GM21390 (cell line): ENCODE measurements at regions not wholly inside any gene's neighbourhood (a gene's known extent, or its start where the extent isn't known, plus 50 kb on each side); places are given as distances from the start of the nearest gene placed in this dataset.

ENCODE experiments used
- ATAC-seq: cut with Tn5 transposase; IDR thresholded peaks from one replicate; pipeline ENCODE4 v1.9.1; 2021; ENCODE audit not compliant: unreplicated experiment

DNA sequence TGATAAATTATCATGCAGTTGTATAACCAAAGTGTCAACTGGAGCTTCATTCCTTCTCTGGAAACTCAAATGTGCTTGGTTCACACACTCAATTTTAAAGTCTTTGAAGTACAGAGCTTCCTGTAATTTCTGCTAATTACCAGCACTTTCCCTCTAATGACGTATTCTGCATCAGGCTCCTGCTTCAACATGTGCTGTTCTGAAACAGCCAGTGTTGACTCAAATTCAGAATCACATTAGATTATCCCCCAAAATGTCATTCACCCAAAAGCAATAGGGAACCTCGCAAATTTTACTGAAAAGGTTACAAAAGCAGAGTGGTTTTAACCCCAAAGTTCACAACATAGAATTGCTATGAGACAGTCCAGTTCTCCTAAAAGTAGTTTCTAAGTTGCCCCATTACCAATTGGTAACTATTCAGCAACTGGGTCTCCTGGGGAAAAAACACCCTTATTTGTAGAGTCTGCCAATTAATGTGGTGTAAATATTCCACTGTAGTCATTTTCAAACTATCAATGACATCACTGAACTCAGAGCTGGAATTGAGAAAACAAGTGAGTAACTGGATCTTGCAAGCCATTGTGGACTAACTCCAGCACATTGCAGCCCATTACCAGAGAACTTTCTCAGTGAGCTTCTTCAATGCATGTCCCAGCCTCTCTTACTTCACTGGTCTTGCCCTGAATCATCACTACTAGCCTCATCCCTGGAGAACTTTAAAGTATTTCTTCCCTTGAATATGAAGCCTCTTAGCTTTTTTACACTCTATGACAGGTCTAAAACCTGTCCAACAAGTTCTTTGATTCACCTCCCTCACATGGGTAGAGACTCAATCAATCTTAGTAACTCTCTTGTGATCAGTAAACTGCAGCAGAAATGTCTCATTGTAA lies 955.4 kb downstream of the EFNB2 start:
- no peak for ATAC-seq

DNA sequence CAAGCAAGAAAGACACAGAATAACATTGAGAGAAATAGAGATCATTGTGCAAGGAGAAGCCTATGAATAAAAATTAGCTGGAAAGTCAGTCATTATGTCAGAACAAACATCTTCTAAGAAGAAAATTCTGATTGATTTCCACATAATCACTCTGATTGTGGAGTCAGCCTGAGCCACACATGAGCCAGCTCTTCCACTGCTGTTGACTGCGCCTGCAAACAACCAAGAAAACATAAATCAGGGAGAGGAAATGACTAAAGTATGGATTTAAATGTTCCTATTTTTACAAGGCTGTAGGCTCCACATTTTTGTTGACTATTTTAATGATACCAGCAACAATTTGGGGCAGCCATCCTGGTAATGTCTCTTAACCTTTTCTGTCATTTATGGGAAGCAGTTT lies 962.3 kb downstream of the EFNB2 start:
- no peak for ATAC-seq

DNA sequence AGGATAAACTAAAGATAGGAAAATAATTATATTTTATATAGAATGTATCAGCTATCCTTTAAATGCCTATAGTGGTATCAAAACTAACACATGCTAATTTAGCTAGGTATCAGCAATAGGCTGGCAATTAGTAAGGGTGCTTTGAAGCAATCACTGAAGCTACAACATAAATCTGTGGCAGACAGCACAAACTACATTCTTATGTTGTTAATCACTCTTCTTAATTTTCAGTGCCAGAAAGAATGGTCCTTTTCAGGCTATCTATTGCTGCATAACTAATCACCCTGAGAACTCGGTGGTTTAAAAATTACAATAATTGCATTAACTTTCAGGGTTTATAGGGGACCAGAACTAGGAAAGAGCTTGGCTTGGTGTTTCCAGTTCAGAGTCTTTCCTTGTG lies 963.1 kb downstream of the EFNB2 start:
- no peak for ATAC-seq

DNA sequence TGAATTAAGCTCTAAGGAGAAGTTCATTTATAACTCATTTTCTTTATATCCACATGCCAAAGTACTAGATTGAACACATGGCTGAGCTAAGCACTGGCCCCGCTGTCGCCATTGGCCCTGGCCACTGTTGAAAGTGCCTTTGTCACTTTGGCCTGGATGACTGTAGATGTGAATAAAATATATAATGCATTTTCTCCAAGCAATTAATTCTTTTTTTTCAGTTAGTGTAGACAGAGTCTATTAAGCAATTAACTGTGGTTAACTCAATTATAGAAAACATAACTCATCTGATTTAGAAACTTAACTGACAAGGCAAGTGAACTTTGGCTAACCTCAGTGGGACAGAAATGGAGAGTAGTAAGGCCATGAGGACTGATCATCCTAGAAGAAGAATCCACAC lies 965.6 kb downstream of the EFNB2 start:
- ATAC-seq, result no peak

DNA sequence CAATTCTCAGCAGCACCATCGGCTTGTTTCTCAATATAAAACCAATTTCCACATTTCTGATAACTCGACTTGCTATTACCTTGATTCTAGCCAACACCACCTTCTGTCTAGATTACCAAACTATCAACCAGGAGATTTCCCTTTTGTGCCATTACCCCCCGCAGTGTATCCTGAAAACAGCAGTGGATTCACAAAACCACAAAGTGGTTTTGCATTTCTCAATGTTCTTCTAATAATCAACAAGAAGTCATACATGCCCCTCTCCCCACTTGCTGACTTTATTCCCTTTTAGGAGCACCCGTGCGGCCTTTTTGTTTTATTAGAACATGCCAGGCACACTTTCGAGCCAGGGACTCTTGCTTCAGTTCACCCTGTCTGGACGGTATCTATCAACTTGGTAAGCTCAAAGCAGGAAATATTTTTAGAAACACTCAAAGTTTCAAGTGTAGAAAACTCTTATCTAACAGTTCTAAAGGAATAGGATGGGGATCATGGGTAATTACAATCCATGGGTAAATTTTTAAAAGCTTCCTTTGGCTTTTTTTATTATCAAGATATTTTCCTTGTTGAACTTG lies 967.4 kb downstream of the EFNB2 start:
- no peak for ATAC-seq

DNA sequence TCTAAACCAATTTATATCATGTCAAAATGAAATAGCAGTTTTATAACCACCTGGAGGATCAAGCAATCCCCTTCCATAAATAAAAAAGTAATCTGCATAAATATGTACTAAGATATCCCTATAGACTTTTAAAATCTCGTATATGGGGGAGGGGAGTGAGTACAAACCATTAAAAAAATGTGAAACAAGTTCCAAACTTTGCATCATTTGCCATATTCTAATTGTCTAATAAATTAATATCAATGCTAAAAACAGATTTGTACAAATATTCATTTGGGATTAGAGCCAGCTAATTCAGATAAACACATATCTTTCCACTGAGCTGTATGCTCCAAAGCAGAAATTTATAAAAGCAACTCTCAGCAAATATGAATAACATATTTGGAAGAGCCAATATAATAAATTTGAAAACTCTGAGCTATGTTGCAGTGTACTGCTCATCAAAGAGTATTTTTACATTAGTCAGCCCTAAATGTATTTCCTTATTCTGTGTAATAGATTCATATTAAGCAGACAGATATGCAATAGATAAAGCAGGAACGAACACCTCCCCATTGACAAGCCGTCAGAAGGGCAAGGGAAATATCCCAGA lies 970.2 kb downstream of the EFNB2 start:
- no peak for ATAC-seq

DNA sequence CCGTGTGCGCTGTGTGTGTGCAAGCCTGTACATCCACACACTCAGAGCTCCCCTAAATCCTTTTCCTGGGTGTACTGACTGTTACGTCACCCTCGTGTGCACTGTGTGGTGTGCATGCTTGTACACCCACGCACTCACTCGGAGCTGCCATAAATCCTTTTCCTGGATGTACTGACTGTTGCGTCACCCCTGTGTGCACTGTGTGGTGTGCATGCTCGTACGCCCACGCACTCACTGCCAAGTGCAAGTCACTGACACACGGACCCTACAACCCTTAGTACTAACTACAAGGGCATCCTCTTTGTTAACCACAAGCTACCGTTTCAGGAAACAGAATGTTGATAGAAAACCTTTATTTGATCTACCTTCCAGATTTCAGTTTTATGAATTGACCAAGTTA lies 983.4 kb downstream of the EFNB2 start:
- no peak for ATAC-seq

DNA sequence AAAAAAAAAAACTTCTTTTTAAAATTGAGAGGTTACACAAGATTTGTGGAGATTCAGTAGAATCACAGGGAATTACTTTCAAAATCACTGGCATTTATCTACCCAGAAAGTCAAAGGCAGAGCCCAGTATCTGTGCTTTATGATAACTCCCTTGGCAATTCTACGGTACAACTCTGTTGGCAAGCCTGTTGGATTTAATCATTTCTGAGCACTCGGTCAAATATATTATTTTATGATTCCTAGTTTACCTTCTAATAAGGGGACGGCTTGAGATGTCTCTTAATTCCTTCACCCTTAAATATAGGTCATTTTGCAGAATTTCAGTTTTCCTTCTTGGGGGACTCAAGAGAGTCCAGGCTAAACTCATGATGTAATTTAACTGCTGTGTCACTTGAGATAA lies 987.6 kb downstream of the EFNB2 start:
- ATAC-seq, result no peak

DNA sequence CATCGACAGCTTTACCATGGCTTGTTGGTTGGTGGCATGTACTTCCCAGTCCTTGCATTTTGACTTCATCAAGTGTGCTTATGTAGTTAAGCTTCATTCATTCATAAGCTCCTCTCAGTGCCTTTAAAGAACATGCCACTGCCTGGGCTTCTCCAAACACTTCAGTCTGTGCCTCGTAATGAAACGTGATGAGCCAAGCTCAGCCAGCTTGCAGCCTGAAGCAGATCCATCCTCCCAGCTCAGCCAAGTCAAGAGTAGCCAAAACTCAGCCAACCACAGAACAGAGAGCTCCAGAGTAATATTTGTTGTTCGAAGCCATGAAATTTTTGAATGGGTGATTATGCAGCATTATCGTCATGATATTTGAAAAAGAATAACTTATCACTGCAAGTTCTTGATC lies 989.7 kb downstream of the EFNB2 start:
- no peak for ATAC-seq

DNA sequence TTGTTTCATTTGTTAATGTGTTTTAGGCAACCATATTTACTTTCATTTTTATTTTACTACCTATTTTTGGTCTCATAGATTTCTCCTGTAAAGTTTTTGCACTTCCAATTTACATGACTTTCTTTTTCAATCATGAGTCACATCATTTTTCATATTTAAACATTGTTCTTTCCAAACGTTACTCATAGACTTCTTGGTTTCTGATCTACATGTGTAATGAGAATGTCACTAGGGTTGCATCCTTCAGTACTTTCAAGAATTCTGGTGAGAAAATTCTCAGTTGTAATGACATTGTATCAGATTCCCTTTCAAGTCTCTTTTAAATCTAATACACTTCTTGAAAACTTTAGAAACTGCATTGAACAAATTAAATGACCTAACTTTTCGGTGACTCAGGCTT lies 991.7 kb downstream of the EFNB2 start:
- no peak for ATAC-seq

DNA sequence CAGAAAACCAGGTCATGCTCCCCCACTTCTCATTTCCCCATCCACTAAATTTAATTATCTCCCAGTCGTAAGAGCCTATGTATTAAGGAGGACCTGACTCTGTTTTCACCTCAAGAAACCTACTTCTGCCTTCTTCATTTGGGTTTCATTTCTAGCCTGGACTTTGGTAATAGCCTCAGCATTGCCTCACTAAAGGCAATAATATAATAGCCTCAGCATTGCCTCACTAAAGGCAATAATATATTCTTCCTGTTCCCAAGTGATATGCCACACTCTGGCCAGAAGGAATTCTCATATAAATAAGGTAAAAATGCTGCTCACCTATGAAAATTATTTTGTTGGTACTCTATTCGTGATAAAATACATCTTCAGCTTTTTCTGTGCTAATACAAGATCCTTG lies 993.9 kb downstream of the EFNB2 start:
- no peak for ATAC-seq

DNA sequence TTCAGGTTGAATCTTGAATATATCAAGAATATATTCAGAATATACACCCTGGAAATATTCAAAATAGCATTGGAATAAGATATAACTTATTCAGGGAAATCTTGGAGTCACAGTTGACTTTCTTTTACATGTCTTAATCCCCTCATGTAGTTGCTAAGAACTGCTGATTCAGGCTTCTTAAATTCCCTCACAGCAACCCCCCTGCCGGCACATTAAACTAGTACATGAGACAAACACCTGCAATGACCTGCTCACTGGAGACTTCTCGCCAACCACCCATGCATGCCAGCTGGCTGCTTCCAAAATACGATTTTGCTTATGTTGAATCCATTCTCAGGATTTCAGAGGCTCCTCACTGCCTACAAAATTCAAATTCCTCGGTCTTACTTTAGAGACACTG lies 997.1 kb downstream of the EFNB2 start:
- ATAC-seq, result no peak

DNA sequence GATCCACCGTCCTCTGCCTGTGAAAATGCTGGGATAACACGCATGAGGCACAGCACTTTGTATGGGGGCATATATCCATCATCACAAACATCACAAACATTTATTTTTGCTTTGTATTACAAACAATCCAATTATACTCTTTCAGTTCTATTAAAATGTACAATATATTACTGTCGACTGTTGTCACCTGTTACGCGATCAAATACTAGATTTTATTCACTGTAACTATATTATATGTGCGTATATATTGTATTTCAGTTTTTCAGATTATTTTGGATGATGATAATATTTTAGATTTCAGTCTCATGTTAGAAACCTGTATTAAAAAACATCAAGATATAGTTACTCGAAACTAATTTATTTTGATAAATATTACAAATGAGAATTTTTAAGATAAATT lies 998.3 kb downstream of the EFNB2 start:
- ATAC-seq, result no peak

DNA sequence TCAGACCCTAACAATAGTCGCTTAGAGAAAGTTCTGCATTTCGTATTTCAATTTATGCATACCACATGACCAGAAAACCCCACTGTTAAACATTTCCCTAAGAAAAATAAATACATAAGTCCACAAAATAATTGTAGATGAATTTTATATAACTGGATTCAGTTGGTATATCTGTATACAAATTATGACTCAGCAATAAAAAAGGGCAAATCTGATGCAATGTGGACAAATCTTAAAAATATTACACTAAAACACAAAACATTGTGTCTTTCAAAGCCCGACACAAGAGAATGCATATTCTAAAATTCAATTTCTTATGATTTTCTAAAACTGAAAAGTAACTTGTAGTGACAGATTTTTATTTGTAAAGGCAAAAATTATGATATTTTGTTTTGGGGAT lies 1005.0 kb downstream of the EFNB2 start:
- no peak for ATAC-seq

DNA sequence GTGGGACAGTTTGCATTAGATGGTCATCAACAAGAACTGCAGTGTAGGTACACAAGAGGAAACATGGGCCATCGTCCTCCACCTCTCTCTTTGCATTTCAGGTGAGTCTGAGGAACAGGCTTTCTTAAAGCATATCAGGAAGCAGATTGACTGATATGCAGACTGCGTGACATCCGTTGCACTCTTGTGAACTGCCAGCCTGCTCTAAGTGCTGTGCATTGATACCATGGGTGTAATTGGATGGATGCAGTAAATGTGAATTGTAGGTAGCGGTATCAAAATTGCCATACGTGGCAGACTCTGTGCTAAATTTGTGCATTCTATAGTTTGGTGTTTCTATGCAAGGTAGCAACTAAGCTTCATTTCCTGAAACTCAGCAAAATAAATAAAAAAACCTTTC lies 1008.3 kb downstream of the EFNB2 start:
- ATAC-seq, result no peak

DNA sequence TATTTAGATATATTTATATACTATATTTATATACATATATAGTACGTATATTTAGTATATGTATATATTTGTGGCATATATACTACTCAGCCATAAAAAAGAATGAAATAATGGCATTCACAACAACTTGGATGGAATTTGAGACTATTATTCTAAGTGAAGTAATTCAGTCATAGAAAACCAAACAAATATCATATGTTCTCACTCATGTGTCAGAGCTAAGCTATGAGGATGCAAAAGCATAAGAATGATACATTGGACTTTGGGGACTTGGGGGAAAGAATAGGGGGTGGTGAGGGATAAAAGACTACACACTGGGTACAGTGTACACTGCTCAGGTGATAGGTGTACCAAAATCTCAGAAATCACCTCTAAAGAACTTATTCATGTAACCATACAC lies 1015.7 kb downstream of the EFNB2 start:
- ATAC-seq, result no peak

DNA sequence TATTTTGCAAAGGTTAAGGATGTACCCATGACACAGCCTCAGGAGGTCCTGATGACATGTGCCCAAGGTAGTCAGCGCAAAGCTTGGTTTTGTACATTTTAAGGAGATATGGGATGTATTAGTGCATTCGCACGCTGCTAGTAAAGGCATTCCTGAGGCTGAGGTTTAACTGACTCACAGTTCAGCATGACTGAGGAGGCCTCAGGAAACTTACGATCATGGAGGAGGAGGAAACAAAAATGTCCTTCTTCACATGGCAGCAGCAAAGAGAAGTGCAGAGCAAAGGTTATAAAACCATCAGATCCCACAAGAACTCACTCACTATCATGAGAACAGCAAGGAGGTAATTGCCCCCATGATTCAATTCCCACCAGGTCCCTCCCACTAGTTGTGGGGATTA lies 1017.4 kb downstream of the EFNB2 start:
- no peak for ATAC-seq

DNA sequence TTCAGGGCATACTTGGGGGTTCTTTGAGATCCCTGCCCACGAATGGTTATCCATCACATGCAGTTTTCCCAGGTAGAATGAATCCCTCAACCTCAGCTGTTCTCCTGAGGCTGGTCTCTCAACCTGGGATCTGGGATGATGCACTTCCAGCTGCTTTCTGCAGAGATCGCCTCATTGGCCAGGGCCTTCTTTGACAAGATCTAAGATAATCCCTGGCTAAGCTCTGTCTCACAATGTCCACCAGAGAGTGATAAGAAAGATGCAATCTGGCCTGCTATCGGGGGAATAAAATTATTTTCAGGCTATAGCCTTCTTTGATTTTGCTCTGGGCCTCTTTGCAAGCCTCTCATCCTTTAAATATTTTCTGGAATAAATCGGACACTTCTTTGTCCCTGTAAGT lies 1021.1 kb downstream of the EFNB2 start:
- ATAC-seq, result no peak

DNA sequence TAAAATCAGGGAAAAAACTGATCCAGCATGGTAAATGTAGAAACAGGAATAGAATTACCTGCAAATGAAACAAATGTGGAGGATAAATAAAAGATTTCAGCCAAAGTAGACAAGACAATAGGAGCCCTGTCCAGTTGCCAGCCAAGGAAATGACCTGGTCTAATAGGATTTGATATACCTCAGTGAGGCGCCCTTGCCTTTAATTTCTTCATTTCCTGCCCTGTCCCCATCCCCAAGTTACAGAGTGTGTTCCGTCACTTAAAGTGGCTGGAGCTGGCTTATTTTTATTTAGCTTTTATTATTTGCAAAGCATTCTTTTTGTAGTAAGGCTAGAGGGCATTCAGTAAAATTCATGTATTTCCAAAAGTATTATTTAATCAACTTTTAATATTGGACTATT lies 1022.0 kb downstream of the EFNB2 start:
- no peak for ATAC-seq

DNA sequence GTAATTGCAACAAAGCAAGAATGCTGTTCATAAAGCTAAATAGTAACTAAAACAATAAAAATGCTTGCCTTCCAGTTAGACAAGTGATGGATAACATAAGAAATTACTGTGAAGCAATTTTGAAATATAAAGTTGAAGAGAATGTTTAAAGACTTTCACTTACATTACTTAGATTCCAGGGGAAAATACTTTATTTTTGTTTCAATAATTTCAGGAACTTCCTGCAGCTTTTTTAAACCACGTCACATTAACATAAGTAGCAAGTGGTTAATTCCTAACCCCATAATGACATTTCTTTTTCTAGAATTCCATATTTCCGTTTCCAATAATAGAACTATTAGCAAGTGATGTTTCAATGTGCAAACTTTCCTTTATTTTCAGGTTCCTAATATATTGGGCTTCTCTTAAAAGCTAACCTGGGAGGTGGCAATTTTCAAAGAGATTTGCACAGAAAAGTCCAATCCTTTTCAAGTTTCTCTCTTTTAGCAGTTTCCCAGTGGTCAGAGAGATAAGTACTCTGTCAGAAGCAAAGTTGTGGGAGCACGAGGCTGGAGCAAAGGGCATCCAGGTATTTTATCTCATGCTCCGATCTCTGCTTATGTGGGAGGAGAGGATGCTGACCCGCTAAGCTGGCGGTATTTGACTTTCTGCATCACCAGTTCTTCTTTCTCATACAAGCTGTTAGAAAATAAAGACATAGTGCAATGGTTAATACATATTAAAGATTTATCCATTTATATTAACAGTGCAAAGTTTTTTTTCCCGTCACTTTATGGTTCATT lies 1025.3 kb downstream of the EFNB2 start:
- no peak for ATAC-seq

DNA sequence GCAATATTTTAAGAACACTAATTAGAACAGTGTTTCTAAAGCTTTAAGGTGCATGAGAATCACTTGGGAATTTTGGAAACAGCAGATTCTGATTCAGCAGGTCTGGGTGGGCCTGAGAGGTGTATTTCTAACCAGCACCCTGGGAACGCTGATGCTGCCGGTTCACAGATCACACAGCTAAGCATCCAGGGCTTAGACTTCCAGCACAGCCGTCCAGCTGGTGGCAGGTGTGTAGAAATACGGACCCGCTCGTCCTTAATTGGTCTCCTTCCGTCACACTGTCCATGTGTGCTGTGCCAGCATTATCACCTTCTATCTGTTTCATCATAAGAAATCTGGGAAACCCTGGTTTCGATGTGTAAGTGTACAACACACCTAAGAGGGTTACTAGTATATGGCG lies 1029.0 kb downstream of the EFNB2 start:
- no peak for ATAC-seq

DNA sequence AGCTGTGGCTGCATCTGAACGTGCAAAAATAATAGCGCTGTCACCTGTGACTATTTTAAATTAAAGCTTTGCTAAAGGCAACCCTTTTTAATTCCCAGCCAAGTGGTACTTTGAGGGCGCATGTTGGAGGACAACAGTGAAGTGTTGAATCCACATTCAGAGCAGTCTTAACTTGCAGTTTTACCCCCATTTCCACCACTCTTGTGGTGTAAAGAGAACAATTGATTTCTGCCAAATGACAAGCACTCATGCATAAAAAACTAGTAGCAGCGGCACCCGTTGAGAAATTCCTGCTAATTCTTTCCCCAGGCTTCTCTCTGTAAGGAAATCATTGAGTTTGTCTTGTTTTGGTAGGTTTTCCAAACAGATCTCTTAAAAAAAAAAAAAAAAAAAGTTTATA lies 1033.3 kb downstream of the EFNB2 start:
- no peak for ATAC-seq
